Naive B cell (primary cell): ENCODE measurements at regions not wholly inside any gene's neighbourhood (a gene's known extent, or its start where the extent isn't known, plus 50 kb on each side); places are given as distances from the start of the nearest gene placed in this dataset.
A peak's percentile ranks its signal among the peaks of the same experiment; 100 is the strongest.

Experiments
- ATAC-seq, 2 donors: fragments of 150-1000 bp; cut with Tn5 transposase; 2 replicates each; pipeline ENCODE4 v1.10.0; 2021; ENCODE audit warnings: low read depth in 2 of 2, mild to moderate bottlenecking in 2 of 2, moderate library complexity in 2 of 2
- DNase-seq: peaks from one replicate; pipeline ENCODE4 v3.0.0; 2022
- H3K27ac Mint-ChIP-seq, 6 donors: one replicate each; pipeline ENCODE4 v1.8.0; 2020 to 2022; ENCODE audit warnings: mild to moderate bottlenecking in 6 of 6, mixed read lengths in 6 of 6, moderate library complexity in 5 of 6, inconsistent platforms in 2 of 6
- H3K27me3 Mint-ChIP-seq, 3 donors: one replicate each; pipeline ENCODE4 v1.8.0; 2021 to 2022; ENCODE audit warnings: mixed read lengths in 3 of 3, mild to moderate bottlenecking in 1 of 3
- H3K36me3 Mint-ChIP-seq, 2 donors: one replicate each; pipeline ENCODE4 v1.8.0; 2020 to 2022; ENCODE audit warnings: mixed read lengths in 2 of 2, inconsistent platforms in 1 of 2, mild to moderate bottlenecking in 1 of 2
- H3K4me1 Mint-ChIP-seq, 3 donors: one replicate each; pipeline ENCODE4 v1.8.0; 2020 to 2022; ENCODE audit warnings: mixed read lengths in 3 of 3, inconsistent platforms in 1 of 3, mild to moderate bottlenecking in 1 of 3, moderate library complexity in 1 of 3
- H3K4me3 Mint-ChIP-seq, 8 donors: one replicate each; pipeline ENCODE4 v1.8.0; 2020 to 2022; ENCODE audit warnings: mild to moderate bottlenecking in 8 of 8, mixed read lengths in 8 of 8, moderate library complexity in 8 of 8, inconsistent platforms in 2 of 8
- H3K9me3 Mint-ChIP-seq, 7 donors: one replicate each; pipeline ENCODE4 v1.8.0; 2020 to 2022; ENCODE audit warnings: mixed read lengths in 7 of 7, mild to moderate bottlenecking in 5 of 7, inconsistent platforms in 2 of 7, moderate library complexity in 1 of 7

GRCh38 chr18:25962919-25963318, 127.5 kb downstream of the SS18 start:
- Mint-ChIP-seq H3K36me3 (no peaks in the 10 kb centered on the region), H3K4me1 (no peaks in the 10 kb centered on the region), H3K27me3 (peaks cover 9 to 22% (median 20%) of the 10 kb centered on the region in 3 donors), H3K4me3 (no peak overlapping the region), H3K9me3 (peaks cover 0 to 3% (median 0%) of the 10 kb centered on the region in 7 donors), H3K27ac (no peak overlapping the region)
- no peak for ATAC-seq
- no peak for DNase-seq

GRCh38 chr18:25962176-25962575, 128.2 kb downstream of the SS18 start:
- H3K4me3 Mint-ChIP-seq: no peak overlapping the region
- peaks cover 9 to 22% (median 20%) of the 10 kb centered on the region in 3 donors for H3K27me3 Mint-ChIP-seq
- H3K27ac Mint-ChIP-seq: no peak overlapping the region
- ATAC-seq (no peak), DNase-seq (no peak)
- no peaks in the 10 kb centered on the region for H3K36me3 Mint-ChIP-seq
- peaks cover 0 to 3% (median 0%) of the 10 kb centered on the region in 7 donors for H3K9me3 Mint-ChIP-seq
- no peaks in the 10 kb centered on the region for H3K4me1 Mint-ChIP-seq

- no peak for ATAC-seq
- Mint-ChIP-seq H3K27me3 (peaks cover 3 to 8% (median 6%) of the 10 kb centered on the region in 3 donors), H3K4me3 (no peak overlapping the region), H3K4me1 (peaks cover 0 to 5% (median 4%) of the 10 kb centered on the region in 3 donors), H3K9me3 (peaks cover 0 to 3% (median 0%) of the 10 kb centered on the region in 7 donors), H3K36me3 (no peaks in the 10 kb centered on the region), H3K27ac (no peak overlapping the region)
- no peak for DNase-seq
Measured at GRCh38 chr18:25957017-25957416, 133.4 kb downstream of the SS18 start.

- Mint-ChIP-seq H3K4me1 (peaks cover 0 to 5% (median 4%) of the 10 kb centered on the region in 3 donors), H3K9me3 (peaks cover 0 to 10% (median 2%) of the 10 kb centered on the region in 7 donors), H3K36me3 (peaks cover 0 to 4% of the 10 kb centered on the region in 2 donors), H3K27me3 (peaks cover 0 to 8% (median 3%) of the 10 kb centered on the region in 3 donors), H3K27ac (no peak overlapping the region), H3K4me3 (no peak overlapping the region)
- DNase-seq (no peak), ATAC-seq (no peak)
Measured at GRCh38 chr18:25953111-25953510, 137.3 kb downstream of the SS18 start.

GRCh38 chr18:25950321-25950720, 140.1 kb downstream of the SS18 start:
- peaks cover 0 to 4% of the 10 kb centered on the region in 2 donors for H3K36me3 Mint-ChIP-seq
- H3K4me3 Mint-ChIP-seq: no peak overlapping the region
- peaks cover 0 to 5% (median 4%) of the 10 kb centered on the region in 3 donors for H3K4me1 Mint-ChIP-seq
- DNase-seq: no peak
- H3K9me3 Mint-ChIP-seq: peaks cover 0 to 10% (median 2%) of the 10 kb centered on the region in 7 donors
- H3K27me3 Mint-ChIP-seq: peaks cover 13 to 18% (median 14%) of the 10 kb centered on the region in 3 donors
- ATAC-seq: no peak
- H3K27ac Mint-ChIP-seq: no peak overlapping the region

GRCh38 chr18:25946540-25946939, 143.9 kb downstream of the SS18 start:
- peaks cover 0 to 4% of the 10 kb centered on the region in 2 donors for H3K36me3 Mint-ChIP-seq
- ATAC-seq: no peak
- DNase-seq: no peak
- H3K27ac Mint-ChIP-seq: no peak overlapping the region
- H3K27me3 Mint-ChIP-seq: peaks cover 10 to 18% (median 14%) of the 10 kb centered on the region in 3 donors
- H3K9me3 Mint-ChIP-seq: peaks cover 0 to 10% (median 2%) of the 10 kb centered on the region in 7 donors
- H3K4me3 Mint-ChIP-seq: peak overlapping the region in 1 of 8 donors; percentile 65
- no peaks in the 10 kb centered on the region for H3K4me1 Mint-ChIP-seq

GRCh38 chr18:25935356-25935755, 155.1 kb downstream of the SS18 start:
- Mint-ChIP-seq H3K27ac (no peak overlapping the region), H3K4me1 (no peaks in the 10 kb centered on the region), H3K36me3 (no peaks in the 10 kb centered on the region), H3K27me3 (peaks cover 9 to 21% (median 16%) of the 10 kb centered on the region in 3 donors), H3K9me3 (peaks cover 0 to 9% (median 5%) of the 10 kb centered on the region in 7 donors), H3K4me3 (no peak overlapping the region)
- ATAC-seq (no peak), DNase-seq (no peak)

GRCh38 chr18:25931126-25931525, 159.3 kb downstream of the SS18 start:
- Mint-ChIP-seq H3K27me3 (peaks cover 0 to 10% (median 9%) of the 10 kb centered on the region in 3 donors), H3K36me3 (no peaks in the 10 kb centered on the region), H3K4me1 (no peaks in the 10 kb centered on the region), H3K27ac (no peak overlapping the region), H3K4me3 (no peak overlapping the region), H3K9me3 (peaks cover 0 to 8% (median 0%) of the 10 kb centered on the region in 7 donors)
- ATAC-seq (no peak), DNase-seq (no peak)

GRCh38 chr18:25929787-25930186, 160.6 kb downstream of the SS18 start:
- ATAC-seq: no peak
- DNase-seq: no peak
- Mint-ChIP-seq H3K4me3 (no peak overlapping the region), H3K27ac (no peak overlapping the region), H3K4me1 (no peaks in the 10 kb centered on the region), H3K9me3 (peaks cover 0 to 5% (median 0%) of the 10 kb centered on the region in 7 donors), H3K27me3 (peaks cover 0 to 5% (median 3%) of the 10 kb centered on the region in 3 donors), H3K36me3 (no peaks in the 10 kb centered on the region)

GRCh38 chr18:25927830-25928229, 162.6 kb downstream of the SS18 start:
- Mint-ChIP-seq H3K27me3 (peaks cover 0 to 6% (median 0%) of the 10 kb centered on the region in 3 donors), H3K4me3 (no peak overlapping the region), H3K9me3 (no peaks in the 10 kb centered on the region), H3K36me3 (no peaks in the 10 kb centered on the region), H3K27ac (no peak overlapping the region), H3K4me1 (peaks cover 0 to 5% (median 4%) of the 10 kb centered on the region in 3 donors)
- DNase-seq (no peak), ATAC-seq (no peak)

GRCh38 chr18:25923193-25923592, 167.2 kb downstream of the SS18 start:
- H3K9me3 Mint-ChIP-seq: no peaks in the 10 kb centered on the region
- peaks cover 2 to 5% (median 4%) of the 10 kb centered on the region in 3 donors for H3K4me1 Mint-ChIP-seq
- peaks cover 0 to 3% (median 0%) of the 10 kb centered on the region in 3 donors for H3K27me3 Mint-ChIP-seq
- DNase-seq: no peak
- H3K36me3 Mint-ChIP-seq: no peaks in the 10 kb centered on the region
- no peak for ATAC-seq
- H3K4me3 Mint-ChIP-seq: no peak overlapping the region
- no peak overlapping the region for H3K27ac Mint-ChIP-seq

- no peaks in the 10 kb centered on the region for H3K36me3 Mint-ChIP-seq
- peaks cover 2 to 5% (median 4%) of the 10 kb centered on the region in 3 donors for H3K4me1 Mint-ChIP-seq
- peaks cover 3 to 10% (median 7%) of the 10 kb centered on the region in 3 donors for H3K27me3 Mint-ChIP-seq
- DNase-seq (peak; percentile 5), ATAC-seq (no peak)
- no peak overlapping the region for H3K4me3 Mint-ChIP-seq
- no peak overlapping the region for H3K27ac Mint-ChIP-seq
- no peaks in the 10 kb centered on the region for H3K9me3 Mint-ChIP-seq
Measured at GRCh38 chr18:25921677-25922421, 168.6 kb downstream of the SS18 start.

GRCh38 chr18:25915907-25916306, 174.5 kb downstream of the SS18 start:
- no peak for ATAC-seq
- no peaks in the 10 kb centered on the region for H3K4me1 Mint-ChIP-seq

GRCh38 chr18:25898965-25899364, 191.4 kb downstream of the SS18 start:
- Mint-ChIP-seq H3K9me3 (peaks cover 0 to 8% (median 0%) of the 10 kb centered on the region in 7 donors), H3K4me1 (peaks cover 0 to 6% (median 4%) of the 10 kb centered on the region in 3 donors), H3K36me3 (no peaks in the 10 kb centered on the region), H3K4me3 (no peak overlapping the region), H3K27me3 (peaks cover 4 to 24% (median 18%) of the 10 kb centered on the region in 3 donors), H3K27ac (no peak overlapping the region)
- DNase-seq (no peak), ATAC-seq (no peak)

More at GRCh38 chr18:25915907-25916306, 174.5 kb downstream of the SS18 start:
- Mint-ChIP-seq H3K36me3 (no peaks in the 10 kb centered on the region), H3K4me3 (no peak overlapping the region), H3K9me3 (no peaks in the 10 kb centered on the region), H3K27me3 (peaks cover 7 to 17% (median 7%) of the 10 kb centered on the region in 3 donors), H3K27ac (no peak overlapping the region)
- no peak for DNase-seq
